ENCODE measurements at regions not wholly inside any gene's neighbourhood (a gene's known extent, or its start where the extent isn't known, plus 50 kb on each side); places are given as distances from the start of the nearest gene placed in this dataset.

DNA sequence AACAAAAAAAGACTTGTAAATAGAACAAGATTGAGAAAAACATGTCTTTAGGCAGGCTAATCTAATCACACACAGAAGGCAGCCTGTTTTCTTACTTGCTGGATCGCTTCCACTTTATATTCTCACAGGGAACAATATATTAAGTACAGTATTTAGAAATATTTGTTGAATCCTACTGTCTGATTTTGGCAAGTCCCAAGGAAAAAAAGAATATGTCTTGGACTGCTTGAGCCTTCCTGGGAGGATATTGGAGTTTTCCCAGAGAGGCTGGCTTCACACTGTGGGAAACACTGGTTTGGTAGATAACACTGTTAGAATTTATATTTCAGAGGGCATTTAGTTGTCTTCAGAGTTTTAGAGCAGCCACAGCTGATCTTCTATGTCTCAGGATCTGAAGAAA lies 229.7 kb downstream of the PRL start:
- Histone ChIP-seq H3K36me3 (ENCODE audit: control insufficient read depth in 4 of 4, insufficient read depth in 4 of 4, low read length in 4 of 4) (no peaks in the 10 kb centered on the region), H3K9ac (ENCODE audit: insufficient read depth in 1 of 2, low read length in 2 of 2) (no peak overlapping the region), H3K27me3 (ENCODE audit: control insufficient read depth in 3 of 3, insufficient read depth in 3 of 3, low read length in 2 of 3) (no peaks in the 10 kb centered on the region), H3K4me1 (ENCODE audit: control insufficient read depth in 5 of 5, insufficient read depth in 5 of 5, low read length in 5 of 5) (peaks cover 0 to 55% (median 18%) of the 10 kb centered on the region in 5 donors), H3K9me3 (ENCODE audit: control insufficient read depth in 4 of 4, insufficient read depth in 3 of 4, low read length in 3 of 4) (no peaks in the 10 kb centered on the region), H3K27ac (ENCODE audit: low read depth in 1 of 2, low read length in 1 of 2) (peak overlapping the region in 1 of 2 donors; percentile 58), H3K4me3 (no peak overlapping the region)
- WGBS, 2 donors, result 64 to 74% methylated on average over 1 of the region's 1 CpG
- DNase-seq (peak; percentile 59 to 94 (median 92)), ATAC-seq (ENCODE audit: insufficient read depth, low FRiP score) (no peak)
- TF ChIP-seq, protein P1, sequence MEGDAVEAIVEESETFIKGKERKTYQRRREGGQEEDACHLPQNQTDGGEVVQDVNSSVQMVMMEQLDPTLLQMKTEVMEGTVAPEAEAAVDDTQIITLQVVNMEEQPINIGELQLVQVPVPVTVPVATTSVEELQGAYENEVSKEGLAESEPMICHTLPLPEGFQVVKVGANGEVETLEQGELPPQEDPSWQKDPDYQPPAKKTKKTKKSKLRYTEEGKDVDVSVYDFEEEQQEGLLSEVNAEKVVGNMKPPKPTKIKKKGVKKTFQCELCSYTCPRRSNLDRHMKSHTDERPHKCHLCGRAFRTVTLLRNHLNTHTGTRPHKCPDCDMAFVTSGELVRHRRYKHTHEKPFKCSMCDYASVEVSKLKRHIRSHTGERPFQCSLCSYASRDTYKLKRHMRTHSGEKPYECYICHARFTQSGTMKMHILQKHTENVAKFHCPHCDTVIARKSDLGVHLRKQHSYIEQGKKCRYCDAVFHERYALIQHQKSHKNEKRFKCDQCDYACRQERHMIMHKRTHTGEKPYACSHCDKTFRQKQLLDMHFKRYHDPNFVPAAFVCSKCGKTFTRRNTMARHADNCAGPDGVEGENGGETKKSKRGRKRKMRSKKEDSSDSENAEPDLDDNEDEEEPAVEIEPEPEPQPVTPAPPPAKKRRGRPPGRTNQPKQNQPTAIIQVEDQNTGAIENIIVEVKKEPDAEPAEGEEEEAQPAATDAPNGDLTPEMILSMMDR (IDR thresholded peaks at IDR 0.05; ENCODE audit: control extremely low read depth, extremely low read depth), result no peak

DNA sequence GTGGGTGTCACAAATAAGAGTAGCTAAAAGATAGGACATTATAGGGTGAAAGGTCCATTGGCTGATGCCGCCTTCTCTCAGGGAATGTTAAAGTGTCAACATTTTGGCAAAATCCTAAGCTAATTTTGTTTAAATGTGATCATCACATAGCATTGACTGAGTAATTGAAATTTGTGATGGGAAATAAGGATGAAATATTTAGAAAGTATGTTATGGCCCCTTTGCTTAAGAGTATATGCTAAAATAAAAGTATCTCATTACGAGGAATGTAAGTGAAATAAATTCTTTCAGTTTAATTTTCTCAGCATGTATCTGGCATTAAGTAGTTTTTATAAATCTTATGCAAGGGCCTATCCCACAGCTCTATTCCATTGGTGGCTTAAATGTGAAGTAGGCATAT lies 229.2 kb downstream of the PRL start:
- no peak overlapping the region for H3K9ac ChIP-seq (ENCODE audit: insufficient read depth in 1 of 2, low read length in 2 of 2)
- H3K4me1 ChIP-seq (ENCODE audit: control insufficient read depth in 5 of 5, insufficient read depth in 5 of 5, low read length in 5 of 5), result peaks cover 0 to 60% (median 21%) of the 10 kb centered on the region in 5 donors
- no peak overlapping the region for H3K4me3 ChIP-seq
- DNase-seq (no peak), ATAC-seq (ENCODE audit: insufficient read depth, low FRiP score) (no peak)
- TF ChIP-seq, protein P1 (IDR thresholded peaks at IDR 0.05; ENCODE audit: control extremely low read depth, extremely low read depth), result no peak
- WGBS, 2 donors, result 91% methylated on average over 2 of the region's 2 CpGs
- peak overlapping the region in 1 of 2 donors; percentile 58 for H3K27ac ChIP-seq (ENCODE audit: low read depth in 1 of 2, low read length in 1 of 2)
- no peaks in the 10 kb centered on the region for H3K36me3 ChIP-seq (ENCODE audit: control insufficient read depth in 4 of 4, insufficient read depth in 4 of 4, low read length in 4 of 4)
- H3K9me3 ChIP-seq (ENCODE audit: control insufficient read depth in 4 of 4, insufficient read depth in 3 of 4, low read length in 3 of 4), result no peaks in the 10 kb centered on the region
- H3K27me3 ChIP-seq (ENCODE audit: control insufficient read depth in 3 of 3, insufficient read depth in 3 of 3, low read length in 2 of 3), result no peaks in the 10 kb centered on the region

DNA sequence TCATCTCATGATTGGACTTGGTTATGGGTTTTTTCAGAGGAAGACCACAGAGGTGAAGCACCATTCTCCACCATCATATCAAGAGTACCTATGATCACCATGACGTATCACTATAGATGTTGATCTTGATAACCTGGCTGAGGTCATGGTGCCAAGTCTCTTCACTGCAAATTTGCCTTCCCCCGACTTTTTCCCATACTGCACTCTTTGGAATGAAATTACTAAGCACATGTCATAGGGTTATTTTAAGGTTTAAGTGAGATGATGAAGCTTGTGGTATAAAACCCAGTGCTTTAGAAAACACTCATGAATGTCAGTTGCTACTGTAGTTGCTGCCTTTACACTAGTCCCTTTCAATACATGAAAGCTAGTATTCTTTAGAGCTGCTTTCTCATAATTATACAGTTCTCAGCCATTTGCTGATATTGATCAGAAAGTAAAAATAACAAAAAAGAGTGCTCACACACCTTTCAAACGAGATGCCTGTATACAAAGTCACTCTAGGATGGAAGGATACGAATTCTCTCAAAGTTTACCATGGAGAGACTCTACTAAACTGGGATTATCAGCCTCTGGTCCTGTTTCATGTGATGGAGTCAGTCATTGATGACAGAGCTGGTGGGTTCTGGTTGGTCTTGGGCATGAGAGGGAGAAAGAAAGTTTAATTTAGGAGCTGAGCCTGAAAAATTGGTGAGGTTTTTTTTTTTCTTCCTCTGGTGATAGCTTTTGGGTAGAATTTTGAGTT lies 228.1 kb downstream of the PRL start:
- DNase-seq, result no peak
- Histone ChIP-seq H3K27ac (ENCODE audit: low read depth in 1 of 2, low read length in 1 of 2) (no peak overlapping the region), H3K36me3 (ENCODE audit: control insufficient read depth in 4 of 4, insufficient read depth in 4 of 4, low read length in 4 of 4) (no peaks in the 10 kb centered on the region), H3K9me3 (ENCODE audit: control insufficient read depth in 4 of 4, insufficient read depth in 3 of 4, low read length in 3 of 4) (no peaks in the 10 kb centered on the region), H3K4me3 (no peak overlapping the region), H3K4me1 (ENCODE audit: control insufficient read depth in 5 of 5, insufficient read depth in 5 of 5, low read length in 5 of 5) (peaks cover 0 to 71% (median 28%) of the 10 kb centered on the region in 5 donors), H3K9ac (ENCODE audit: insufficient read depth in 1 of 2, low read length in 2 of 2) (no peak overlapping the region), H3K27me3 (ENCODE audit: control insufficient read depth in 3 of 3, insufficient read depth in 3 of 3, low read length in 2 of 3) (no peaks in the 10 kb centered on the region)
- ATAC-seq (ENCODE audit: insufficient read depth, low FRiP score), result no peak
- TF ChIP-seq, protein P1 (IDR thresholded peaks at IDR 0.05; ENCODE audit: control extremely low read depth, extremely low read depth), result no peak
- WGBS, 2 donors, result 85 to 92% methylated on average over 4 of the region's 4 CpGs

Measured in lung (tissue), 11 donors.